Neuronal stem cell (in vitro differentiated cells): ENCODE measurements at regions not wholly inside any gene's neighbourhood (a gene's known extent, or its start where the extent isn't known, plus 50 kb on each side); places are given as distances from the start of the nearest gene placed in this dataset.

Source experiments
- DNase-seq: peaks from one replicate; pipeline ENCODE4 v3.0.0-alpha.2; 2013; ENCODE audit warnings: low spot score
- H2AFZ ChIP-seq: one replicate; pipeline ENCODE4 v1.6.1; 2013; ENCODE audit warnings: mild to moderate bottlenecking, low read length, inconsistent platforms
- H2AK5ac ChIP-seq: 2 replicates; pipeline ENCODE4 v1.6.1; 2013; ENCODE audit warnings: low read depth, mild to moderate bottlenecking, inconsistent platforms, low read length, moderate library complexity, mixed read lengths
- H2BK120ac ChIP-seq: 2 replicates; pipeline ENCODE4 v1.6.1; 2013; ENCODE audit warnings: low read depth, mild to moderate bottlenecking, inconsistent platforms, low read length, moderate library complexity, mixed read lengths
- H2BK12ac ChIP-seq: one replicate; pipeline ENCODE4 v1.6.1; 2013; ENCODE audit warnings: low read length, inconsistent platforms
- H2BK15ac ChIP-seq: 2 replicates; pipeline ENCODE4 v1.6.1; 2013; ENCODE audit warnings: mild to moderate bottlenecking, low read length, inconsistent platforms, mixed read lengths
- H2BK5ac ChIP-seq: one replicate; pipeline ENCODE4 v1.6.1; 2013; ENCODE audit warnings: inconsistent platforms, mild to moderate bottlenecking, low read length, moderate library complexity
- H3K14ac ChIP-seq: one replicate; pipeline ENCODE4 v1.6.1; 2013; ENCODE audit warnings: low read length, inconsistent platforms
- H3K18ac ChIP-seq: 2 replicates; pipeline ENCODE4 v1.6.1; 2013; ENCODE audit warnings: low read length, inconsistent platforms
- H3K23ac ChIP-seq: 2 replicates; pipeline ENCODE4 v1.6.1; 2013; ENCODE audit warnings: low read depth, mild to moderate bottlenecking, mixed read lengths, low read length, inconsistent platforms; ENCODE audit not compliant: poor library complexity
- H3K27ac ChIP-seq: replicated peaks from 3 replicates; pipeline ENCODE4 v1.5.1; 2013; ENCODE audit warnings: low read length, inconsistent platforms
- H3K27me3 ChIP-seq, 3 experiments: 2 replicates each; pipeline ENCODE4 v1.6.1; 2013; ENCODE audit warnings: low read length in 3 of 3, mild to moderate bottlenecking in 2 of 3, inconsistent platforms in 1 of 3, low read depth in 1 of 3, mixed read lengths in 1 of 3, moderate library complexity in 1 of 3; ENCODE audit not compliant: control insufficient read depth in 3 of 3, insufficient read depth in 3 of 3
- H3K36me3 ChIP-seq, 2 donors: replicated peaks in 1 of 2; 2 replicates each; pipeline ENCODE4 v1.6.1; 2013; ENCODE audit warnings: low read length in 2 of 2; ENCODE audit not compliant: control insufficient read depth in 2 of 2, insufficient read depth in 2 of 2
- H3K4ac ChIP-seq: 2 replicates; pipeline ENCODE4 v1.6.1; 2013; ENCODE audit warnings: inconsistent platforms, mild to moderate bottlenecking, low read length, moderate library complexity
- H3K4me1 ChIP-seq, 2 donors: 1 replicate in 1 of 2; 2 replicates in 1 of 2; pipeline ENCODE4 v1.6.1; 2013; ENCODE audit warnings: low read length in 2 of 2, low read depth in 1 of 2; ENCODE audit not compliant: control insufficient read depth in 2 of 2, insufficient read depth in 1 of 2
- H3K4me2 ChIP-seq: one replicate; pipeline ENCODE4 v1.6.1; 2013; ENCODE audit warnings: mild to moderate bottlenecking, low read length, inconsistent platforms; ENCODE audit not compliant: insufficient read depth, poor library complexity, severe bottlenecking
- H3K4me3 ChIP-seq, 2 donors: 2 replicates each; pipeline ENCODE4 v1.5.1; 2013; ENCODE audit warnings: low read length in 2 of 2, mild to moderate bottlenecking in 2 of 2, inconsistent platforms in 1 of 2, moderate library complexity in 1 of 2
- H3K79me1 ChIP-seq: one replicate; pipeline ENCODE4 v1.6.1; 2013; ENCODE audit warnings: low read depth, mild to moderate bottlenecking, inconsistent platforms, low read length, moderate library complexity
- H3K9ac ChIP-seq: one replicate; pipeline ENCODE4 v1.6.1; 2013; ENCODE audit warnings: mild to moderate bottlenecking, low read depth, low read length, inconsistent platforms; ENCODE audit not compliant: poor library complexity
- H3K9me3 ChIP-seq, 2 donors: replicated peaks in 1 of 2; 2 replicates each; pipeline versions ENCODE3 to v1.6.1; 2013; ENCODE audit warnings: low read length in 2 of 2, mild to moderate bottlenecking in 2 of 2, inconsistent platforms in 1 of 2, low read depth in 1 of 2, mixed read lengths in 1 of 2, moderate library complexity in 1 of 2; ENCODE audit not compliant: control insufficient read depth in 2 of 2, insufficient read depth in 1 of 2
- H4K8ac ChIP-seq: one replicate; pipeline ENCODE4 v1.6.1; 2013; ENCODE audit warnings: low read depth, mild to moderate bottlenecking, inconsistent platforms, low read length, moderate library complexity
- H4K91ac ChIP-seq: one replicate; pipeline ENCODE4 v1.6.1; 2013; ENCODE audit warnings: low read length, low read depth, mild to moderate bottlenecking, inconsistent platforms; ENCODE audit not compliant: poor library complexity
- WGBS, 2 donors: extraction: QIAGEN DNeasy Blood & Tissue Kit; methylation state at CpG; one replicate each; pipeline ENCODE4 v1.1.7; 2013; ENCODE audit warnings: missing lambda C conversion rate in 2 of 2, mixed read lengths in 1 of 2; ENCODE audit not compliant: insufficient read length in 2 of 2, insufficient replicate concordance in 1 of 2; ENCODE audit errors: extremely low coverage in 2 of 2; 5-methylcytosine and 5-hydroxymethylcytosine counted together

GRCh38 chr14:87286826-87287225, 706.2 kb downstream of the GALC start:
- Histone ChIP-seq H3K23ac (no peak overlapping the region), H3K27me3 (no peaks in the 10 kb centered on the region), H2AK5ac (no peak overlapping the region), H3K4me1 (no peaks in the 10 kb centered on the region), H2BK15ac (no peak overlapping the region), H3K18ac (no peak overlapping the region), H3K4me3 (no peak overlapping the region), H3K27ac (no peak overlapping the region), H3K14ac (no peak overlapping the region), H4K91ac (no peak overlapping the region), H3K9me3 (no peaks in the 10 kb centered on the region), H2BK12ac (no peak overlapping the region), H3K79me1 (no peaks in the 10 kb centered on the region), H3K36me3 (no peaks in the 10 kb centered on the region), H3K4me2 (no peak overlapping the region), H3K4ac (no peak overlapping the region), H2AFZ (no peak overlapping the region), H2BK120ac (no peak overlapping the region), H3K9ac (no peak overlapping the region), H4K8ac (no peak overlapping the region), H2BK5ac (no peak overlapping the region)
- WGBS, 2 donors, result no CpG with 5 or more reads among the region's 1 CpG
- DNase-seq, result no peak

DNA sequence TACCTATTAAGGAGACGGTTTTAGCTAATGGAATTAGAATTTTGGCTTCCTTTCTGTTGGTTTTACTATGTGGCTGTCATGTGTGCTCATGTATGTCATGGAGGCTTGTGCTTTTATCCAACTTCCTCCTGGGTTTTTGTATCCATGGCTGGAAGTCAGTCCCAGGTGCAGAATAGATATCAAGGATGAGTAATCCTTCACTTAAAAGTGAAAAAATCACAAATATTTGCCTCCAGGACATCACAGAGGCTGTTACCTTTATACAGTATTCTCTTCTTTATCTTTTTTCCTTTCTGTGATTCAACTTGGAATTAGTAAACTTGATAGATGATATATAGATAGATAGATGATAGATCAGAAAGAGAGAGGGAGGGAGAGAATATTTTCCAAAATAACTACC, 706.8 kb downstream of the GALC start:
- Histone ChIP-seq H2BK15ac (no peak overlapping the region), H3K4me3 (no peak overlapping the region), H3K9ac (no peak overlapping the region), H2BK12ac (no peak overlapping the region), H2BK5ac (no peak overlapping the region), H3K4me2 (no peak overlapping the region), H3K36me3 (no peaks in the 10 kb centered on the region), H3K4me1 (no peaks in the 10 kb centered on the region), H3K4ac (no peak overlapping the region), H2AFZ (no peak overlapping the region), H3K18ac (no peak overlapping the region), H3K27ac (no peak overlapping the region), H4K91ac (no peak overlapping the region), H3K23ac (no peak overlapping the region), H3K27me3 (no peaks in the 10 kb centered on the region), H4K8ac (no peak overlapping the region), H2AK5ac (no peak overlapping the region), H3K79me1 (no peaks in the 10 kb centered on the region), H3K14ac (no peak overlapping the region), H3K9me3 (no peaks in the 10 kb centered on the region), H2BK120ac (no peak overlapping the region)
- no CpG with 5 or more reads among the region's 1 CpG for WGBS, 2 donors
- no peak for DNase-seq

- Histone ChIP-seq H3K18ac (no peak overlapping the region), H3K4ac (no peak overlapping the region), H3K4me2 (no peak overlapping the region), H3K79me1 (no peaks in the 10 kb centered on the region), H3K4me3 (no peak overlapping the region), H4K8ac (no peak overlapping the region), H2BK5ac (no peak overlapping the region), H2BK12ac (no peak overlapping the region), H2AFZ (no peak overlapping the region), H3K4me1 (no peaks in the 10 kb centered on the region), H3K27me3 (no peaks in the 10 kb centered on the region), H2AK5ac (no peak overlapping the region), H4K91ac (no peak overlapping the region), H3K9ac (no peak overlapping the region), H2BK15ac (no peak overlapping the region), H3K9me3 (no peaks in the 10 kb centered on the region), H3K23ac (no peak overlapping the region), H3K27ac (no peak overlapping the region), H3K14ac (no peak overlapping the region), H3K36me3 (no peaks in the 10 kb centered on the region), H2BK120ac (no peak overlapping the region)
- whole genome bisulfite sequencing, 2 donors, result no CpG with 5 or more reads among the region's 2 CpGs
- no peak for DNase-seq
These were observed 707.5 kb downstream of the GALC start for GRCh38 chr14:87285506-87285905.

DNA sequence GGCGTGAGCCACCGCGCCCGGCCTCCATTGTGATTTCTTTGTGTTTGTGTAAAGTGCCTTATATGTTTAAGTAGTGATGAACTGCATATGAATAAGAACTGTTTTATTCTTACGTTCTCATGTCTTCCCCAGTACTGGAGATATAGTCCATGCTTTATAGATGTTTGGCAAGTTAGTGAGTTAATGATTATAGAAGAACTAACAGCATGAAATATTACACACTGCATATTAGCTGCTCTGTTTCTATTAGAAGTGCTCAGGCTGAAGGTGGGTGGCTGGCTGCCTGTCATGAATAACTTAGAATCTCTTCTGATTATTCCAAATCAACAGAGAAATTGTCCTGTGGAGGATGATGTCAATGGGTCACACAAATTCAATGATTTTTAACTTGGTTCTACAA, 709.4 kb downstream of the GALC start:
- H3K79me1 ChIP-seq, result no peaks in the 10 kb centered on the region
- no peak overlapping the region for H4K8ac ChIP-seq
- H3K4me2 ChIP-seq, result no peak overlapping the region
- no peaks in the 10 kb centered on the region for H3K27me3 ChIP-seq
- H4K91ac ChIP-seq, result no peak overlapping the region
- no peak for DNase-seq
- H2BK12ac ChIP-seq, result no peak overlapping the region
- no peak overlapping the region for H2BK120ac ChIP-seq
- no peaks in the 10 kb centered on the region for H3K36me3 ChIP-seq
- H3K9me3 ChIP-seq, result no peaks in the 10 kb centered on the region
- no peak overlapping the region for H3K14ac ChIP-seq
- no peak overlapping the region for H3K18ac ChIP-seq
- no peaks in the 10 kb centered on the region for H3K4me1 ChIP-seq
- no peak overlapping the region for H2BK15ac ChIP-seq
- no peak overlapping the region for H3K4ac ChIP-seq
- H3K9ac ChIP-seq, result no peak overlapping the region
- H2AK5ac ChIP-seq, result no peak overlapping the region
- WGBS, 2 donors, result no CpG with 5 or more reads among the region's 5 CpGs
- H3K27ac ChIP-seq, result no peak overlapping the region
- no peak overlapping the region for H2BK5ac ChIP-seq
- no peak overlapping the region for H2AFZ ChIP-seq
- no peak overlapping the region for H3K23ac ChIP-seq
- no peak overlapping the region for H3K4me3 ChIP-seq
